ENCODE measurements at regions not wholly inside any gene's neighbourhood (a gene's known extent, or its start where the extent isn't known, plus 50 kb on each side); places are given as distances from the start of the nearest gene placed in this dataset.

DNA sequence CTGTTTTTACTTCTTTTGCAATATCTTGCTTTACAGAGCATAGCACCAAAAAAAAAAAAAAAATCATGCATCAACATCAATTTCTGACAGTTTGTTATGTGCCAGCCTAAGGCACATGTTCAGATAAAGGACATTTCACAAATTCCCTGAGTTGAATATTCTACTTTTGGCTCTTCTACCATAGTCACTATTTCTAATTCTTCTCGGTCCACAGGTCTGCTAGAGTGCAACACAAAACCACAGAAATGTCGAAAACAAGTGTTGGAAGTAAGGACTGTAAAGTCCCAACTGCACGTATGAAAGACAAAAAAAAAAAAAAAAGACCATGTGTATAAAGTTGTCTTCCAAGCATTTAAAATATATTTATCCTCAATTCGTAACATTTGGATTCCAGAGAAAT, 494.2 kb upstream of the INTU start:
- no peak for DNase-seq (ENCODE audit: low read depth, low spot score)

DNA sequence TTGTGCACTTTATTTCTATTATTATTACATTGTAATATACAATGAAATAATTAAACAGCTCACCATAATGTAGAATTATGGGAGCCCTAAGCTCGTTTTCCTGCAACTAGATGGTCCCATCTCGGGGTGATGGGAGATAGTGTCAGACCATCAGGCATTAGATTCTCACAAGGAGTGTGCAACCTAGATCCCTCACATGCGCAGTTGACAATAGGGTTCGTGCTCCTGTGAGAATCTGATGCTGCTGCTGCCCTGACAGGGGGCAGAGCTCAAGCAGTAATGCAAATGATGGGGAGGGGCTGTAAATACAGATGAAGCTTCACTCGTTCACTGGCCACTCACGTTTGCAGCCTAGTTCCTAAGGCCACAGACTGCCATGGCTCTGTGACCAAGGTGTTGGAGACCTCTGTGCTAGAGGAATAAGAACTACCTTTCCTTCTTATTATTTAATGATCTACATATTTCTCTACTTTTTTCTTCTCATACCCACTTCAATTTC, 492.9 kb upstream of the INTU start:
- DNase-seq (ENCODE audit: low read depth, low spot score) = no peak

DNA sequence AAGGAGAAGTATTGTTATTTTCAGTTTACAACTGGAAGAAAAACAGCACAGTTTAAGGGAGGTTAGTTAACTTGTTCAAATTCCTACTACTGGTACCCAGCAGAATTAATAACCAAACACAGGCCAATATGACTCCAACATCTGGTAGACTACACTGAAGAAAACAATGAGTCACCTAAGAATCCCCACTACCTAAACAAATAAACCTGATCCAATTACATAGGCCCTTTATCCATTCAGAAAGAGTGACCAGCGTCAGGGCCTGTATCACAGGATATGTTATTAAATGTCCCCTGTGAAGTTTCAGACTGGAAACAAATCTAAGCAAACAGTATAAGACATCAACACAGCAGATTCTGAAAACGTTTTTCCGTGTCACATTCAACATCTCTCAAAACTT, 492.5 kb upstream of the INTU start:
- peak; percentile 61 for DNase-seq (ENCODE audit: low read depth, low spot score)

DNA sequence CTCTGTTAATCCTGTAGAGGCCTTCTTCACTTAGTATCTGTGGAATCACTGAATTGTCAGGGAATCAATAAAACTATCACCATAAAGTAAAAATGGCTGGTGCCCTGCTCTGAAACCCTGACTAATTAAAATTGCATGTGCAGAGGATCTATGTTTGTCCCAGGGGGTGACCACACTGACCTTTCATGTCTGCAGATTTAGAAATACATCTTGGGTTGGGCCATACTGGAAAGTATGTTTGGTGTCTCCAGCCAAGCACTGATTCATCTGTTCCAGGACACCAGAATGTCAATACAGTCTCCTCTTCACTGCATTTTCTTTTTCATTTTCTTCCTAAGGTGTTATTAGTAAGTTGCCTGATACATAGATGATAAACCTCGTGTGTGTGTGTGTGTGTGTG, 490.9 kb upstream of the INTU start:
- no peak for DNase-seq (ENCODE audit: low read depth, low spot score)

DNA sequence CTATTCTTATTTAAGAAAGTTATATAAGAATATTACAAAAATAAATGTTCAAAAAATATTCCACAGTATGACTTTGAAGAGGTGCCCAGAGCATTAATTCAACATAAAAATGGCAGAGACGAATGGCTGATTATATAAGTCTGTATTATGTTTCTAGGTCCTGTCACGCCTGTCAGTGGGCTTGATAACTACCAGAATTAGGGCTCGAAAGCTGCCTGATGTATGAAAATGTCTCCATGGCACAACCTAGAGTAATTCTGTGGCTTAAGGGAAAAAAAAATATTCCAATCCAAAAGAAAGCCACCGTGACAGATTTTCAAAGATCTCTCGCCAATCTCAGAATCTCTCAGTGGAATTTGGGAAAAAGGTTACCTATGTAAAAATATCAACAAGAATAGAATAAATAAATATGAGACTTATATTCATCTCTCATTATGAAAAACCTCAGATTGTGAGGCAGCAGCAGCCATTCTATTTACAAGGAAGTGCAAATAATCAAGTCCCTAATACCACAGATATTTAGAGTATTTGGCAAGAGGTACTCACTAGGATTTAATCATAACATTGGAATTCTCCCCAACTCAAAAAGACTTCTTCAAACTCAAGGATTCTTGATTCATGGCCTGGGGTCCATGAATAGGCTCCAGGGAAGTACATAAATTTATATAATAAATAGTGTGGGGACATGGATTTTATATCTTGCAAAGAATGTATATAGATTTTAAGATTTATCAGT, 489.1 kb upstream of the INTU start:
- no peak for DNase-seq (ENCODE audit: low read depth, low spot score)

DNA sequence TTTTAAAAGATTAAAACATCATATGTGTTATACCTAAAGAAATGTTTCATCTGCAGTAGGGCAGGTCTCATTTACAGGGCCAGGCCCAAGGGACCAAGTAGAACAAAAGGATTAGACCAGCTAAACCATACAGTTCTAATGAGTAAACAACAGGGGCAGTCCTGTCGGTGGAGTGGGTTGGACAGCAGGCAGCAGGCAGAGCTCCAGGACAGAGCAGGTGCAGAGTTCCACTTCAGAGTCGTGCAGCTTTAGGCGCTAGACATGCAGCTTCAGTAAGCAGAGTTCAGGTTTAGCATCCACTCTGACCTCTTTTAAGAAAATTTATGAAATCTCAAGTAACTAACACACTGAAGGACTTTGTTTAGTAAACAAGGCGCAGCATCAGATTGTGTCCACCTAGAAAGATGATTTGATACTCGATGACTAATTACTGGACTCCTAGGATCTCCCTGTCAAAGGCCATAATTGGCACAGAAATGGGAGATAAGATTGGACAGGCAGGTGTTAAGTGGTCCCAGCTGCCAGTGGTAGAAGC, 487.7 kb upstream of the INTU start:
- no peak for DNase-seq (ENCODE audit: low read depth, low spot score)

DNA sequence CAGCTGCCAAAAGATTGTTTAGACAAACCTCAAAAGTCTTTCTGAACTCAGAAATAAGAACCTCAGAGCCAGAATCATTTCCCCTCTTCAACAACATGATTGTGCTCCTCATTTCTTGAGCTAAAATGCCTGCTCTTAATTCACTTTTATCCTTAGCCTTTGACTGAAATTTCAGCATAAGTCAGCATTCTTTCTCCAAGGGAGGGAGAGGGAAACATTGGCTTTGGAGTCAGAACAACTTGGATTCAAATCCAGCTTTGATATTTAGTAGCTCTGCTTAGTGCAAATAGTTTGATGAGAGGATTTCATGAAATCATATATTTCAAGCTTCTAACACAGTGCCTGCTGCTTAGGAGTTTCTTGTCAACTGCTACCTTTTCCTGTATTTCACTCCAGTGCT, 484.6 kb upstream of the INTU start:
- DNase-seq (ENCODE audit: low read depth, low spot score) = no peak

DNA sequence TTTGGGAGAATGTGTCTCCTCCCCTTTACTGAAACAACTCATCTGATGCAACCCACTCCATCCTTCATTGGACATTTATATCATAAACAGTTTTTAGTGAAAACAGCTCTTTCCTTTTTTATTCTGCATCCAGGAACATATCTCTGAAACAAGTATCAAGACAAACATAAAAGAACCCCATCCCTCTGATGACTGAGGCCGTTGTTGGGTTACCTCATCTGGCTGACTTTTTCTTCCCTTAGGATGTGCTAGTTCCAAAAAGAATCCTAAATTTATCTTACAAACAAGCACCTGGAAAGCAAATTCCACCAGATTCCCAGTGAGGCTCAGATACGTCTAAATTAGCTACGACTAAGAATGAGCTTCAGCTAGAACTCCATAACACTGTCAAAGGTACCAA, 483.7 kb upstream of the INTU start:
- DNase-seq (ENCODE audit: low read depth, low spot score) = no peak

DNA sequence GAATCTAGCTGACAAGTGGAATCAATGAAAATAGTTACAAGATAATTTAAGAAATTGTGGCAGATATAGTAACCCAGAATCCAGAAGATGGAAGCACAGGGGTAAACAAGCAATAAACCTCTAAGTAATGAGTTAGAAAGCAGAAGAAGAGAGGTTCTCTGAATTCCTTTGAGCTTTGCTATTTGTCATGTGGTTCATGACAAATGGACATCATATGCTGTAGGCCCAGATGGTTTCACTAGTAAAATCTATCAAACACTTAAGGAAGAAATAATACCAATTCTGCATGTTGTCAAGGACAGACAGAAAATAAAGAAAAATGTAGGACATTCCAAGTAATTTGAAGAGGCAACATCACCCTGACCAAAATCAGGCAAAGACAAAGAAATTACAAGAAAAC, 480.8 kb upstream of the INTU start:
- DNase-seq (ENCODE audit: low read depth, low spot score) = no peak

DNA sequence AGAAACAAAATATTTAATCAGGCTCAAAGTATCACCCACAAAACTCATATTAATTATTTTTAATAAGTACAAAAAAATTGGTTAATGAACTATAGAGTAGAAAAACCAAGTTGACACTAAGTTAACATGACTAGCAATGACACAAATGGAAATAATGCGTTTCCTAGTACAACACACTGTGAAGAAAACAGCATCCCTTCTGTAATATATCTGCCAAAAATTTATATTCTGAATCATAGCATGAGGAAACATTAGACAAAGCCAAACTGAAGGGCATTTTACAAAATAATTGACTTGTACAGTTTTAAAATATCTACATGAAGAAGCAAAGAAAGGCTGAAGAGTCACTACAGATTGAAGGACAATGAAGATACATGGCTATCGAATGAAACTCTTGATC, 477.6 kb upstream of the INTU start:
- DNase-seq (ENCODE audit: low read depth, low spot score) = no peak

DNA sequence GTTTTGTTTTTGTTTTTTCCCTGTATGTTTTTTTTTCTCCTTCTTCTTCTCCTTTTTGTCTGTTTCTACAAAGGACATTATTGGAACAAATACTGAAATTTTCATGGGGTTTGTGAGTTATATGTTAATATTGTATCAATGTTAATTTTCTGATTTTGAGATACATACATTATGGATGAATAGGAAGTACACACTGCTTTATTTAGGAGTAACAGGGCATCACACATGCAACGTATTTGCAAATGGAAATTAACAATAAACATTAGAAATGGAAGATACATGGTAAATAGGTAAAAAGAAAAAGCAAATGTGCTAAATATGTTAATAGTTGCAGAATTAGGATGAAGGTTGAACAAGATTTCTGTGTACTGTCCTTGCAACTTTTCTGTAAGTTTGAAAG, 477.2 kb upstream of the INTU start:
- DNase-seq (ENCODE audit: low read depth, low spot score) = no peak

DNA sequence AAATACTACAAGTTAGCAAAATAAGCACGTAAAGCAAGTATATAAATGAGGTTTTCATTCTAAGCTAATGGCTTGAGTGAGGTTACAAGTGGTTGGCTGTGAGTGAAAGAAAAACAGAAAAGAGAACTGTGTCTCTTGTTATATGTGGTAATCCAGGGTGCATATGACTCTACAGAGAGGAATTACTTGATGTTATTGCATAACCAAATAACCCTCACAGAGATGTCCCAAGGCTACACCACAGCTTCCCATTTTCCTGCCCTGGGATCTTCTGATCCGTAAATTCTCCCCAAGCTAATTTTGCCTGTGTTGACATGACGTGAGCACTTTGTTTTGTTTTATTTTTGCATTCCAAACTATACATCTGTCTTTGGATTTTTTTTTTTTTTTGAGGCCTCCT, 470.0 kb upstream of the INTU start:
- DNase-seq (ENCODE audit: low read depth, low spot score) = peak; percentile 45

DNA sequence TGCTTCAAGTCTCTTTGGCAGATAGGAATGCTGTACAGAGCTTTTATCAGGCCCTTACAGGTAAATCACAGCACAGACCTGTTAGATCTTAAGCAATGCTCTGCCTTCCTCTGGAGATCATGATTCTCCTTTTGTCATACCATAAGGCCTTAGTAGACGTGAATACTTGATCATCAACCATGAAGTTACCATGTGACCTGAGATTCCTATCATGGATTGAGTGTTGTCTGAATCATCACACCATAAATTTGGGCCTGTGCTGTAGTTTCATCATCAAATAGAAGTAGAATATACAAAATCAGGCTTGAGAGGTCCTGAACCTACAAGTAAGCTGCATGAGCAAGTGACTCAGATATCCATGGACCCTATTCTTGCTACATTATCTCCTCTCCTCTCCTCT, 466.8 kb upstream of the INTU start:
- DNase-seq (ENCODE audit: low read depth, low spot score) = no peak

DNA sequence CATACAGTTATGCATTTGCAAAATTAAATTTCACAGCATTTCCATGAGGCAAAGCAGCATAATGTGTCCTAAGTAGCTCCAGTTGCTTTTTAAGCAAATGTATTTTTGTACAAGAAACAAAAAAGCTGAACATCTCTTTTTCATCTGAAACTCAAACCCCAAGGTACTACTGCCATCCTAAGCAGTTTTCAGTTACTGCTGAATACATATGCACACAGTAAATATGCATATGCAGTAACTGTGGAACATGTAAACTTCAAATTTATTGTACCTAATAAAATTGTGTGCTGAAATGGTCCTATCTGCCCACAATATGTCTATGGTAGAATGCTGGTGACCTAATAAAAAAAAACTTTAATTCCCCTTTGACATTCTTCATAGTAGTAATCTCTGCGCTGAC, 458.6 kb upstream of the INTU start:
- no peak for DNase-seq (ENCODE audit: low read depth, low spot score)

DNA sequence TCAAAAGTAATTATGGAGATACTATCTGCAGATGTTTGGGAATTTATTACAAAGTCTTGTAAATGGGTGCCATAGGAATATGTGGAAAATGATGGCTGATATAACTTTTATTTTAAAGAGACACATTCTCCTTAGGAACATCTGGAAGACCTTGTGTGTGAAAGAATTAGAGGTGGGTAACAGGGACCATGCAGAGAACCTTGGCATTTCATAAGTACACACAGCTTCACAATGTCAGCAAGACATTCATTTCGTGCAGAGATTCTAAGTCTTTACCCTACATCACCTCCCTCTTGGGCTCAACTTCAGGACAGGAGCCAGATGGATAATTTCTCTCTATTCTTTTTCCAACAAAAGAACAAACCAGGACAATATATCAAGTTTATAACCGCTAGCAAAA, 458.1 kb upstream of the INTU start:
- DNase-seq (ENCODE audit: low read depth, low spot score) = no peak

DNA sequence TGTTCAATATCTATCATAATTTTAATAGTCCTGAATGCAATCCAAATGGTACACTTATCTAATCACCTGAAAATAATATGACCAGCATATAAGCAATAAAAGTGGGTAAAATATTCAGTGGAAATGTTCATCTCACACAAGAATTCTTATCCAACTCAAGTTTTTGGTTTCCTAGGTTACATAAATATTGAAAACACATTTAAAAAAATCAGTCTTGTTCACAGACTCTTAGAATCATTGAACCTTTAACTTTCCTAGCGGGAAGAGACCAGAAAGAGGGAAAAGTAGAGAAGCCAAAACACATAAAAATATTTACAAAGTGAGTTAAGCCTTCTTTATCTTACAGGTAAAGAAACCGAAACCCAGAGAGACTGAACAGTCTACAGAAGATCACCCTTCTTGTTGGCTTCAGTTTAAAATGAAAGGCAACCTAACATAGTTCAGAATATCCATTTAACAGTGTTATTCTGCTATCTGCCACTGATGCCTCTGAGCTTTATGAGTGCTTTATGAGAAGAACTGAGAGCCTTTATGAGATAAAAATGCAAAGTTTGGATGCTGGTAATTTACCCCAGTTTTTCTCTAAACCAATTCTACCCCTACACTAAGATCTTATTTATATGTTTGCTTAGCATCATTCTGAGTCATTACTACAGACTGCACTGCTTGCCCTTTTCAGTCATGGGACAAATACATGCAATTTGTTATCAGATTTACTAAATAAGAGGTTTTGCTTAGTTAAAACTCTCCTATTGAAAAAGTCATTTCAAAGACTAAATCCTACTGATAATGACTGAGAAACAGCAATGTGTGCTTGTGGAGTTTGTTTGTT, 453.3 kb upstream of the INTU start:
- DNase-seq (ENCODE audit: low read depth, low spot score) = no peak

DNA sequence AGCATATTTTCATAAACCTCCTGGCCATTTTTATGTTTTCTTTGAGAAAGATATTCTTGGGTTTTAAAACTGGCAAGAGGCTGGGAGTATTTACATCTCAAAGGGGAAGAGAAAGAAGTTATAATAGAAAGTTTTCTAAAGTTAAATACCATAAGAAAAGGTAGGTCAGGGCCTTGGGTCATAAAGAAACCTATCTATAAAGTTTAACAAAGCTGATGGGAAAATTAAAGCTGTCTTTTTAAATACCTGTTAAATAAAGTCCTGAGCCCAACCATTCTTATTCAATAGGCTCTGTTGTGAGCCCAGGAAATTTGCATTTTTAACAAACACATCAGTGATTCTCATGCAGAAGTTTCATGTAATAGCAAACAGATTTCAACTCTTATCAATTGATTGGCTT, 451.8 kb upstream of the INTU start:
- DNase-seq (ENCODE audit: low read depth, low spot score) = no peak

DNA sequence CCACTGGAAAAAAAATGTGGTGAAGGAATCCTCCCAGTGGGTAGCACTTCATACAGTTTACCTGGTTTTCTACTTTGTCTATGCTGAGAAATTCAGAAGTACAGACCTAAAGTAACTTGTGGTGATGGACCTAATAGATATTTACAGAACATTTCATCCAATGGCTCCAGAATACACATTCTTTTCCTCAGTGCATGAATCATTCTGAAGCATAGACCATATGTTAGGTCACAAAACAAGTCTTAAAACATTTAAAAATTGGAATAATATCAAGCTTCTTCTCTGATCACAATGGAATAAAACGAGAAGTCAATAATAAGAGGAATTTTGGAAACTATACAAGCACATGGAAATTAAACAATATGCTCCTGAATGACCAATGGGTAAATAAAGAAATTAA, 450.1 kb upstream of the INTU start:
- no peak for DNase-seq (ENCODE audit: low read depth, low spot score)

DNA sequence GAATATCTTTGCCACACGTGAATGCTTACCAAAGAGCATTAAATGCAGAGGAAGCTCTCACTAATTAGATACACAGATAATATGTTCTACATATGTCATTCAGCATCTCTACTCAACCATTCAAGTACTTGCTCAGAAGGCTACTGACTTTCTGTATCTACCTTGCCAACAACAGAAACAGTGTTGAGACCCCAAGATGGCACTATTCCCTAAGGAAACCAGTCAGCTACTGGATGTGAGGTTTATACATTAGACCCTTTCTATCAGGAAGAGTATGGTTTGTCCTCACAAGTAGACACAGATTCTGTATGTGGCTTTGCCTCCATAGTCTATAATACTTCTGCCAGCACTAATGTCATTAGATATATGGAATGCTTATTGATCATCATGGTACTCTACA, 443.9 kb upstream of the INTU start:
- peak; percentile 31 for DNase-seq (ENCODE audit: low read depth, low spot score)

DNA sequence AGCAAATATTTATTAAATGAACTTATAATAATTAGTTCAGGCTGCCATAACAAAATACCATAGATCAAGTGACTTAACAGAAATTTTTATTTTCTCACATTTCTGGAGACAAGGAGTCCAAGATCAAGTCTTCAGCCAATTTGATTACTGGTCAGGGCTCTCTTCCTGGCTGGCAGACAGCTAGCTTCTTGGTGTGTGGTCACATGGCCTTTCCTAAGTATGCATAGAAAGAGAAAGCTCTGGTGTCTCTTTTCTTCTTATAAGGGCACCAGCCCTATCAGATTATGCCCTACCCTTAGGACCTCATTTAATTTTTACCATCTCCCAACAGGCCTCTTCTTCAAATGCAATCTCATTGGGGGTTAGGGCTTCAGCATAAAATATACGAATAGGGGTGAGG, 438.5 kb upstream of the INTU start:
- DNase-seq (ENCODE audit: low read depth, low spot score) = no peak

DNA sequence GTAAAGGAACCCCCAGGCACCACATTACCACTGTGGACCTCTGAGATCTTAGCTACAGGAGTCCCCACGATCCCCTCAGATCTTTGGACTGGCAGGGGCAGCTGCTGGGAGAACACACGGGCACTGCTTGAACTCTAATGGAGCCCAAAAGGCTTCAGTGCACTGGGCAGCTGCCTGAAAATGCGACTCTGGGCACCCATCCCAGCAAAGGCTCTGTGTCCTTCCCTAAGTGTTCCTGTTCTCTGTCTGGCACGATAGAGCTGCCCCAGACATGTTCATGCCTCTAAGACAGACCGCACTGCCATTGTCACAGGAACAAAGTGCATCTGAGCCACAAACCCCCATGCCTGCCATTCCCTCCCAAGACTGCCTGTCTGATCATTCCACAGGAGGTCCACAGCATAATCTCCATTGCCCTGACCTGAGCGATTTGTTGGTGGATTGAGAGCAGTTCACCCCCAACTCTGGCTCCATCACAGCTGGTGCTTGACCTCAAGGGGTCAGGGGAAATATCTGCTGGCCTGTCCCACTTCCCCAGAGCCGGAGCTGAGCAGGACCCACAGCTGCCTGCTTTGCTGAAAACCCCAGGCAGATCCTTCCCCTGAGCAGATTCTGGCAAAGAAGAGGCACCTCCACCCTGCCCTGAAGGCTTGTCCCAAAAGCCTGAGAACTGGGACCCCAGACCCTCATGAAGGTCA, 436.0 kb upstream of the INTU start:
- no peak for DNase-seq (ENCODE audit: low read depth, low spot score)

DNA sequence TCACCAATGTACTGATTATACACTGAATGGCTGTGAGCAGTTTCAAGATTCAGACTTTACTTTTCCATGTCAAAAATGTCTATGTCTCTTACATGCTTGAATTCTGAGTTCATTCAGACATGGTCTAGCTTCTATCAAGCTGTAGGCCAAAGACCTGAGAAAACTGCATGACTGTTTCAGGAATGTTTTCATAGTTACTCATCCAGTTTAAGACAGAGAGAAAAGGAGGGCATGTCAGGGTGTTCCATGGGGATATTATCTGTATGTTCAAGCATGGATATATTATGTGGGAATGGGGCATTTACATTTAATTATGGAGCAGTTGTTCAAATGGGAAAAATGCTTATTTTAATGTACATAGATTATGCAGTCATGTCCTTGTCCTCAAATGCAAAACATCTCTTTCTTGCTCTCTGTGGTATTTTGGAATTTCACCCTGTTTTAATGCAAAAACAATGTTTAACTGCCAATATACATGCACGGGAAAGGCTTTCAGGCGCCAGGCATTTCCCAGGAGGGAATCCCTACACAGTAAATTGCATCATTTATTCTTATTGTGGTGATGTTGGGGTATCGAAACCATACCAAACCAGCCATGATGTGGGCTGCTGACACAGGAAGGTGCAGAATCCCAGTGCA, 429.1 kb upstream of the INTU start:
- DNase-seq (ENCODE audit: low read depth, low spot score) = peak; percentile 61
